GM13976 (cell line): ENCODE measurements at regions not wholly inside any gene's neighbourhood (a gene's known extent, or its start where the extent isn't known, plus 50 kb on each side); places are given as distances from the start of the nearest gene placed in this dataset.

Source experiments
- DNase-seq: peaks from one replicate; pipeline ENCODE4 v3.0.0; 2012; ENCODE audit warnings: low spot score
- CTCF ChIP-seq: IDR thresholded peaks from 2 replicates; pipeline ENCODE4 v1.5.1; 2012; ENCODE audit warnings: borderline replicate concordance, mild to moderate bottlenecking; ENCODE audit not compliant: insufficient read depth; ENCODE audit errors: extremely low read depth, missing control alignments, control extremely low read depth
- in situ Hi-C: fragments of 300-500 bp; cut with MboI; formaldehyde crosslinking; loops from one replicate; pipeline ENCODE4 v1.12.0; 2022; ENCODE audit warnings: low sequenced_read_pairs, mixed read lengths, inconsistent platforms; ENCODE audit not compliant: unreplicated experiment

GRCh38 chr4:30783751-30784150 is 63.6 kb downstream of the PCDH7 start:
- no peak for TF ChIP-seq CTCF
- DNase-seq: no peak
- in situ Hi-C loops: no loop called here

GRCh38 chr4:30789219-30789671 is 69.1 kb downstream of the PCDH7 start:
- TF ChIP-seq CTCF: no peak
- no peak for DNase-seq
- in situ Hi-C loops: no loop called here

- DNase-seq: no peak
- no peak for TF ChIP-seq CTCF
- in situ Hi-C loops: no loop called here
Observed at GRCh38 chr4:30790123-30790522, 70.0 kb downstream of the PCDH7 start.

- TF ChIP-seq CTCF: no peak
- no peak for DNase-seq
- in situ Hi-C loops: no loop called here
Observed at GRCh38 chr4:30790998-30791397, 70.8 kb downstream of the PCDH7 start.

- in situ Hi-C loops: no loop called here
- TF ChIP-seq CTCF: no peak
- no peak for DNase-seq
Observed at GRCh38 chr4:30792601-30793000, 72.4 kb downstream of the PCDH7 start.

- DNase-seq: no peak
- no peak for TF ChIP-seq CTCF
- in situ Hi-C loops: no loop called here
Observed at GRCh38 chr4:30801876-30802275, 81.7 kb downstream of the PCDH7 start.
